GM21723 (cell line): ENCODE measurements at regions not wholly inside any gene's neighbourhood (a gene's known extent, or its start where the extent isn't known, plus 50 kb on each side); places are given as distances from the start of the nearest gene placed in this dataset.

Experiments used
- ATAC-seq: cut with Tn5 transposase; IDR thresholded peaks from one replicate; pipeline ENCODE4 v1.9.1; 2021; ENCODE audit warnings: mild to moderate bottlenecking, moderate library complexity; ENCODE audit not compliant: unreplicated experiment

GRCh38 chr2:41936771-41937463 lies 110.9 kb upstream of the PKDCC start:
- no peak for ATAC-seq

DNA sequence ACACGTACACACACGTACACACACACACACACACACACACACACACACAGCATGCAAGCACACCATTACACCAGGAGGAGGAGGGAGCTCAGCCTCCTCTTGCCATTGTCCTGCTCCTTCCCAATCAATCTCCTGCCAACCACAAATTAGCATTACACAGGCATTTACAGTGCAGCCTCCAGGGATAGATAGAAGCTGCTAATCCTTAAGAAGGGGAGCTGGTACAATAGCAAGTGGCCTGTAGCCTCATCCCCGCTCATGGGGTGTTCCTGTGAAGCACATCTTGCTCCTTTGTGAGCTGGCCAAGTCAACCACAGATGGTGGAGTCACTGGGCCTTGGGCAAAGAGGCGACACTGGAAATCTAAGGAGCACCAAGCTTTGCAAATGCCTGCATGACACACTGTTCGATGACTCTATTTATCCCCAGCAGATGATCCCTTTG lies 110.3 kb upstream of the PKDCC start:
- no peak for ATAC-seq

DNA sequence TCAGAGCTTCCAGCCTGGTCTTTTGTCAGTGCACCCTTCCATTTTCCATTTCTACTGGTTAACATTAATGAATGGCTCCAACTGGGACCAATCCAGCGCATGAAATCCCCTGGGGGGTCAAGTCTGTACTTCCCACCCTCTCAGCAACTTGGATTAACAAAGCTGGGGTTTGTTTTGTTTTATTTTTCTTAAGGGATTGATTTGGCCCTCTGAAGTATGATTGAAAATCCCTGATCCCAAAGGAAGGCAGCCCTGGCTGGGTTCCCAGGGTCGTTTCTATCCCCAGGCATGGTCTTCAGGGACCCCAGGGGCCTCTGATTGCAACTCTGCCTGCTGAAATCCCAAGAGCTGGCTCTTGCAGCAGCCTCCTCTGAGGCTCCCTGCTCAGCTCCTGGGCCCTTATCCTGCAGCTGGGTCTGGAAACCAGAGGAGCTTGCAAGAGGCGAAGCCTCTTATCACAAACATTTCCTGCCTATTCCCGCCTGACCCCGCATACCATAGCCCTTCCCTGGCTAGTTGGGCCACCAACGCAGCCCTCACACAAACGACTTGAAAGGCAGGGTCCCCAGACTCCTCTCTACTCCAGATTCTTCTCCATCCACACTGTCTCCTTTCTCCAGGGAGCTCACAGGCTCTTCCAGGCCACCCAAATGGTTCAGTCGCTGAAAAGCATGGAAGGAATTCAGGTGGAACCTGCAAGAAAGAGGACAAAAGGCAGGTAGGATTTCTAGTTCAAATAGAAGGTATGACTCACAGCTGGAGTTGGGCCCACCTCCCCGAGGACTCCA lies 109.7 kb upstream of the PKDCC start:
- ATAC-seq: no peak

DNA sequence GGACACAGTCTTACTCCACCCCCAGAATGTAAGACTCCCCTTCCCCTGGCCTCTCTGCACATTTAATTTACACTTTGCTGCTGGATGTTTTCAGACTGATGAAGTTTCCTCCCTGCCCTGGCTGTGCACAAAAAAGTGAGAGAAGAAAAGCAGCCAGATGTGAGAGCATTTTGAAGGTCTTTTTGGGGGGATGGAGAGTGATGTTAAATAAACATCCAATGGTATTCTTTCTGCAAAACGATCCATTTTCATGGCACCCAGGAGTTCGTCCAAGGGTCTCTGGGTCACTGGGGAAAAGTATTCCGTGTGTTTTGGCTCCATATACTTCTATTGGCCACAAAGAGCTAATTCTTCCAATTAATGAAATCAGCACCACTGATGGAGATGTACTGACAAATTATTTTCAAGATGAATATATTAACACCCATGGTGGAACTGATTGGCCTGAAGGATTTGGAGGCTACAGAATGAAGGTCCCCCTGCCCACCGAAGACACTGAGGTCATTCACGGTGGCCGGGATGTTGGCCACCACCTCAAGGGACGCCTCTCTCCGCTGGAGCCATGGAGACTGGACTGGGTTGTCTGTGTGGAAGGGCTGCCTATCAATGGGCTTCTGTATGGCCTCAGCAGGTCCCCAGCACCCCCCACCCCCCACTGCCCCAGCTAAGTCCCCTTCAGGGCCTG lies 107.6 kb upstream of the PKDCC start:
- no peak for ATAC-seq

- no peak for ATAC-seq
These were observed 107.1 kb upstream of the PKDCC start for GRCh38 chr2:41940745-41941063.

DNA sequence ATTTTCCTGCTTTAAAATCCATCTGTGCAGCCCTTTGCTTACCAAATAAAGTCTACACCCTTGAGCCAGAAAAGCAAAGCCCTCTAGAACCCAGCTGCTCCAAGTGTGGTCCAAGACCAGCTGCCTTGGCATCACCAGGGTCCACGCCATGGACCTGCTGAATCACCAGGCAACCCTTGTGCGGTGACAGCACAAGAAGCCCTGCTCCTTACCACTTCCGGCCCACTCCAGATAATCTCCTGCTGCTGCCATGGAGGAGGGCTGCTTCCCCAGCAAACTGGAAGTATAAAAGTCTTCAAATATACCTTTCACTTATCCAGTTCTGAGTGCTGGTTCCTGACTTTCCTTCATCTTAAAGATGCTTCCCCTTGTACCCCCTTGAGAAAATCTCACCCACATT lies 106.0 kb upstream of the PKDCC start:
- no peak for ATAC-seq

GRCh38 chr2:41942278-41942677 lies 105.5 kb upstream of the PKDCC start:
- ATAC-seq: no peak

GRCh38 chr2:41943159-41943558 lies 104.7 kb upstream of the PKDCC start:
- no peak for ATAC-seq

GRCh38 chr2:41944220-41944880 lies 103.5 kb upstream of the PKDCC start:
- ATAC-seq: no peak

- ATAC-seq: no peak
These were observed 100.0 kb upstream of the PKDCC start for GRCh38 chr2:41947701-41948396.

GRCh38 chr2:41948397-41948763 lies 99.4 kb upstream of the PKDCC start:
- ATAC-seq: no peak

DNA sequence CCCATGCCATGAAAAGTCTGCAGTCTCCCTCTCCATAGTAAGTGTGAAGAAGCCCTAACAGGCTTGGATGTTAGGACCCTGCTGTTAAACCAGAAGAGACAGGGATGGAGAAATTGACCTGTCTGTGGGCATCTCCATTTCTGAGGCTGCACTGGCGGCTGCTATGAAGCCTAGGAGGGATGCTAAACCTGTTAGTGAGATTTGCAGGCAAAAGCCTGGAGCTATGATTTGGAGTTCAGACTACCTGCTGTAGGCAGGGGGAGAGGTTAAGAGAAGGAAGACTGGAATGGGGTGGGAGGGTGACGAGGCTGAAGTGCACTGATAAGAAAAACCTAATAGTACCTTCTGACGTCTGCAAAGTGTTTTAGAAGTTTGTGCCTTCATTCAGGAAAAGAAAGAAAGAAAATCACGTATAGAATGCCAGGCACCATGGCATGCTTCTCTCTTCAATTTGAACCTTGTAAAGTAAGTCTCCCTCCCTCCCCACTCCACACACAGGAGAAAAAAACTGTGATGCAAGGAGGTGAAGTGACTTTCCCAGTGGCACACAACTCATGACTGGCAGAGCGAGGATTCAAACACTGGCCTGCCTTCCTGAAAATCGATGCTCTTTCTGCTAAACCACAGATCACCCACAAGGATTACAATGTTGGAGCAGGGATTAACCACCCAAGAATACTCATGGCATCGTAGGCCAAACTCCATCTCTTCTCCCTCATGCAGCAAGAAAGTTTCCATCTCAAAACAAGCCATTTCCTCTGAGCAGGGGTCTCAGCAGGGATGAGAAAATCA lies 98.5 kb upstream of the PKDCC start:
- no peak for ATAC-seq

GRCh38 chr2:41949883-41950665 lies 97.7 kb upstream of the PKDCC start:
- no peak for ATAC-seq

GRCh38 chr2:41950666-41950960 lies 97.2 kb upstream of the PKDCC start:
- no peak for ATAC-seq

GRCh38 chr2:41954304-41955291 lies 93.2 kb upstream of the PKDCC start:
- no peak for ATAC-seq

DNA sequence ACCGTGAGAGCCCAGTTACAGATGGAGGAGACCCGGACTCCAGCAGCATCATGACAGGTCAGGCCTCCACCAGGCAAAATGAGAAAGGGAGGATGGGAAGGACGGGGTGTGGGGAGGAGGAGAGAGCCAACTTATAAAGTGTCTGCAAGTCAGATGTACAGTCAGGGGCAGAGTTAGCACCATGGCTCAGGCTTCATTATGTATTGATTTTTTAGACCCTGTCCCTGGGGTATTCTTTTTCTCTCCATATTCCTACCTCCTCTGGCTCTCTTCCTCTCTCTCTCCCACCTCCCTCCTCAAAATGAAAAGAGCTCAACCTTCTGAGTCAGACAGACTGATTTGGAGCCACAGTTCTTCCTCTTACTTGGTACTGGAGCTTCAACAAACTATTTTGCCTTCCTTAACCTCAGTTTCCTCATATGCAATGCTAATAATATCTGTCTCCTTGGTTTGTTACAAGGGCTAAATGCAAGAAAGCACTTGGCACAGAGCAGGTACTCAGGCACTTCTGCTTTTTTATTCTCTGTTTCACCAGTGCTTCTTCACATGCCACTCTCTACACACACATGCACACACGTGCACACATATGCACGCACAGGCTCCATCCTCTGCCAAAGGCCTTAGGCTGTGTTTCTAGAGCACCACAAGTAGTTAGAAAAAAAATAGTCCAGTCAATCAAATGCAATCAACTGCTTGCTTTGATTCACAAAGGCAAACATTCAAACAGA lies 92.3 kb upstream of the PKDCC start:
- peak; percentile 53 for ATAC-seq

- ATAC-seq: no peak
These were observed 90.4 kb upstream of the PKDCC start for GRCh38 chr2:41957431-41957830.

DNA sequence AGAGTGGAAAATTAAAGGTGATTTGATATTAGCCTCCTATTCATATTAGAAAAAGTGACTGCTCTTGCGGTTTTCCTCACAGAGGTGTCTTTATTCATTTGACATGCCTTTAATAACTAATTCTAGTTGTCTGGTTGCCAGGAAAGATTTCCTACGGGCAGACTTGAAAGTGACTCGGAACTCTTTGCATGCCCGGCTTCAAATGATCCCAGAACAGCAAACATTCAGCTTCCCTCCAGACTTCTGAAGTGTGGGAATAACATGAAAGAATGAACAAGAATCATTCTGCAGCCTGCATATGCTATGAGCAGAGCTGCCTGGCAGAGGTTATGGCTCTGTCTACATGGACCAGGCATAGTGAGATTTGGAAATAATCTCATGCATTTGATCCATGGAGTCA lies 89.6 kb upstream of the PKDCC start:
- no peak for ATAC-seq
